Erythroblast (primary cell): ENCODE measurements at regions not wholly inside any gene's neighbourhood (a gene's known extent, or its start where the extent isn't known, plus 50 kb on each side); places are given as distances from the start of the nearest gene placed in this dataset.

ENCODE experiments used
- GATA1 ChIP-seq: IDR thresholded peaks from 2 replicates; pipeline ENCODE4 v1.6.1; 2011; ENCODE audit warnings: low read depth, mild to moderate bottlenecking, control low read depth, low read length, moderate library complexity
- POLR2A ChIP-seq: IDR thresholded peaks from 2 replicates; pipeline ENCODE4 v1.6.1; 2011; ENCODE audit warnings: mild to moderate bottlenecking, low read length

DNA sequence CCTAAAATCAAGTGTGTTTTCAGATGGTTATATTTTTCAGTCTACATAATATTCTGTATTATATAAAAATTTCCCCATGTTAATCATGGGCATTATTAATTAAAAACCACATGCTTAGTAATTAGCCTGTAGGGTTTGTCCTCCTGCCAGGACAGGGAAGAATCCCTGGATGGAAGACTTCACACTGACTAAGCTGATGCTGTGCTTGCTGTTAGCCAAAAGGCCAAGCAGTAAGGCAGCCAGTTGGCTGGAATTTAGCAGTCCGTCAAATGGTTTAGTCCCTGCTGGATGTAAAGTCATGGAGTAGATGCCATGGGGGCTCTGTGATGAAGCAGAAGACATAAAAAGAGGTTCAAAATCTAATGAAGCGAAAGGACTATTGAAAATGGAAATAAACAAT is 168.0 kb upstream of the OBI1 start:
- TF ChIP-seq POLR2A (no peak), GATA1 (no peak)
